HepG2 (cell line): ENCODE measurements at regions not wholly inside any gene's neighbourhood (a gene's known extent, or its start where the extent isn't known, plus 50 kb on each side); places are given as distances from the start of the nearest gene placed in this dataset.

Experiments used
- ATAC-seq: fragments of 200-7000 bp; cut with Tn5 transposase; 3 replicates; pipeline ENCODE4 v1.9.1; 2020; ENCODE audit warnings: mild to moderate bottlenecking, moderate library complexity
- BruUV-seq: library from RNA; stranded (reverse); fragments of 400-500 nt; replicated peaks from 2 replicates; lab custom pipeline; 2021; lab: Mats Ljungman, UMichigan
- CTCF ChIA-PET: fragments of 300-600 bp; formaldehyde crosslinking; extraction: SDS; loops from one replicate; lab custom pipeline; 2021; ENCODE audit warnings: low total read pairs, inconsistent platforms, low intra/inter-chr PET ratio; lab: Yijun Ruan, JAX
- POLR2A ChIA-PET: fragments of 350-600 bp; sonication (Branson Sonifier 250); formaldehyde crosslinking; loops from one replicate; lab custom pipeline; 2020; ENCODE audit warnings: antibody characterized with exemption, inconsistent platforms; lab: Yijun Ruan, JAX
- DNase-seq: peaks from one replicate; pipeline ENCODE4 v3.0.0-alpha.2; 2015; ENCODE audit warnings: low spot score
- FAIRE-seq: peaks from 3 replicates; lab custom pipeline; 2011; peaks lifted over from hg19 to GRCh38; lab: Jason Lieb, UNC
- H2AFZ ChIP-seq: one replicate; pipeline ENCODE4 v1.6.1; 2011; ENCODE audit warnings: low read length, inconsistent platforms
- H3K27ac ChIP-seq: fragments of 300-600 bp; 3 replicates; pipeline ENCODE4 v1.8.0; 2011; ENCODE audit warnings: mixed run types, mild to moderate bottlenecking, mixed read lengths, low read length, inconsistent platforms; ENCODE audit not compliant: insufficient read depth; ENCODE audit errors: extremely low read length
- H3K27me3 ChIP-seq, 2 experiments: fragments of 200-600 bp in 1 of 2; 2 replicates in 1 of 2; 3 replicates in 1 of 2; pipeline versions ENCODE4 v1.6.0 to v1.8.0; 2011; ENCODE audit warnings: low read length in 2 of 2, mild to moderate bottlenecking in 2 of 2, moderate library complexity in 2 of 2, inconsistent platforms in 1 of 2; ENCODE audit not compliant: insufficient read depth in 2 of 2, control insufficient read depth in 1 of 2
- H3K36me3 ChIP-seq, 2 experiments: fragments of 200-600 bp in 1 of 2; replicated peaks in 1 of 2; 2 replicates in 1 of 2; 3 replicates in 1 of 2; pipeline versions ENCODE4 v1.5.1 to v1.8.0; 2011; ENCODE audit warnings: low read length in 2 of 2, inconsistent platforms in 1 of 2; ENCODE audit not compliant: insufficient read depth in 2 of 2, control insufficient read depth in 1 of 2
- H3K4me1 ChIP-seq: 2 replicates; pipeline ENCODE4 v1.5.1; 2012; ENCODE audit warnings: low read length, inconsistent platforms; ENCODE audit not compliant: insufficient read depth
- H3K4me2 ChIP-seq: 2 replicates; pipeline ENCODE4 v1.6.0; 2011; ENCODE audit warnings: low read depth, low read length, inconsistent platforms
- H3K4me3 ChIP-seq, 3 experiments: fragments of 200-600 bp in 1 of 3; sonication (generic), shearing (Covaris generic) in 1 of 3; replicated peaks in 1 of 3; 2 replicates each; pipeline ENCODE4 v1.5.1; 2011 to 2016; ENCODE audit warnings: low read length in 3 of 3, inconsistent platforms in 2 of 3, low read depth in 2 of 3, mild to moderate bottlenecking in 2 of 3, control low read depth in 1 of 3, mixed read lengths in 1 of 3; ENCODE audit not compliant: insufficient read depth in 1 of 3
- H3K79me2 ChIP-seq: one replicate; pipeline ENCODE4 v1.6.1; 2011; ENCODE audit warnings: low read length, inconsistent platforms; ENCODE audit not compliant: insufficient read depth
- H3K9ac ChIP-seq: 2 replicates; pipeline ENCODE4 v1.6.0; 2011; ENCODE audit warnings: mild to moderate bottlenecking, low read depth, low read length, inconsistent platforms; ENCODE audit not compliant: insufficient read depth
- H3K9me3 ChIP-seq: 2 replicates; pipeline ENCODE4 v1.5.1; 2012; ENCODE audit warnings: mild to moderate bottlenecking, low read length
- H4K20me1 ChIP-seq: 2 replicates; pipeline ENCODE4 v1.6.0; 2011; ENCODE audit warnings: inconsistent platforms, mild to moderate bottlenecking, low read length, moderate library complexity; ENCODE audit not compliant: insufficient read depth
- ATM ChIP-seq: fragments of 450-650 bp; IDR thresholded peaks from 2 replicates; pipeline ENCODE4 v1.7.1; 2017; ENCODE audit warnings: mild to moderate bottlenecking, borderline replicate concordance
- GATAD1 ChIP-seq: IDR thresholded peaks from 2 replicates; pipeline ENCODE4 v1.6.1; 2016; ENCODE audit warnings: missing genetic modification reagents, missing compliant biosample characterization
- HOXA9 ChIP-seq: sonication (generic); formaldehyde crosslinking; IDR thresholded peaks from 2 replicates; pipeline ENCODE4 v1.8.1; 2022; ENCODE audit warnings: missing genetic modification reagents, mild to moderate bottlenecking, moderate library complexity, borderline replicate concordance
- MTERF4 ChIP-seq: sonication (generic); formaldehyde crosslinking; IDR thresholded peaks from 2 replicates; pipeline ENCODE4 v1.8.0; 2023; ENCODE audit warnings: mild to moderate bottlenecking, missing genetic modification reagents
- PTBP1 ChIP-seq: fragments of 200-400 bp; formaldehyde crosslinking; IDR thresholded peaks from 2 replicates; pipeline ENCODE4 v1.6.1; 2018; ENCODE audit warnings: low read length, low read depth; ENCODE audit not compliant: poor library complexity, severe bottlenecking
- RAD51 ChIP-seq: fragments of 450-650 bp; IDR thresholded peaks from 2 replicates; pipeline ENCODE4 v1.6.1; 2016; ENCODE audit warnings: borderline replicate concordance
- RBFOX2 ChIP-seq: fragments of 200-400 bp; formaldehyde crosslinking; IDR thresholded peaks from 2 replicates; pipeline ENCODE4 v1.6.1; 2017; ENCODE audit warnings: low read depth, mild to moderate bottlenecking, low read length
- SALL1 ChIP-seq: sonication (generic); formaldehyde crosslinking; IDR thresholded peaks from 2 replicates; pipeline ENCODE4 v1.8.0; 2022; ENCODE audit warnings: mild to moderate bottlenecking, missing genetic modification reagents
- SIN3A ChIP-seq: IDR thresholded peaks from 2 replicates; pipeline ENCODE4 v1.6.1; 2011; ENCODE audit warnings: low read depth, mild to moderate bottlenecking, control low read depth, low read length, borderline replicate concordance
- SNAPC5 ChIP-seq: sonication (generic); formaldehyde crosslinking; IDR thresholded peaks from 2 replicates; pipeline ENCODE4 v1.8.1; 2023; ENCODE audit warnings: mild to moderate bottlenecking, missing genetic modification reagents, borderline replicate concordance
- ZC3H13 ChIP-seq: sonication (generic); formaldehyde crosslinking; IDR thresholded peaks from 2 replicates; pipeline ENCODE4 v1.8.1; 2023; ENCODE audit warnings: mild to moderate bottlenecking, missing genetic modification reagents, moderate library complexity
- ZNF282 ChIP-seq: fragments of 450-650 bp; IDR thresholded peaks from 2 replicates; pipeline ENCODE4 v1.6.1; 2018; ENCODE audit not compliant: partially characterized antibody
- ZNF33B ChIP-seq: sonication (generic); formaldehyde crosslinking; IDR thresholded peaks from 2 replicates; pipeline ENCODE4 v1.5.1; 2020; ENCODE audit warnings: mild to moderate bottlenecking, missing genetic modification reagents
- ZNF569 ChIP-seq: sonication (generic); formaldehyde crosslinking; IDR thresholded peaks from 2 replicates; pipeline ENCODE4 v1.5.0; 2020; ENCODE audit warnings: mild to moderate bottlenecking, missing genetic modification reagents, moderate library complexity, borderline replicate concordance
- ZNF574 ChIP-seq: sonication (generic); formaldehyde crosslinking; IDR thresholded peaks from 2 replicates; pipeline ENCODE4 v1.4.0; 2020; ENCODE audit warnings: missing genetic modification reagents
- ZNF607 ChIP-seq: sonication (generic); formaldehyde crosslinking; IDR thresholded peaks from 2 replicates; pipeline ENCODE4 v1.5.1; 2020; ENCODE audit warnings: missing genetic modification reagents, mild to moderate bottlenecking, borderline replicate concordance
- ZNF616 ChIP-seq: sonication (generic); formaldehyde crosslinking; IDR thresholded peaks from 2 replicates; pipeline ENCODE4 v1.5.0; 2020; ENCODE audit warnings: low read depth, mild to moderate bottlenecking, missing genetic modification reagents
- ZNF639 ChIP-seq: conservative IDR thresholded peaks from 2 replicates; pipeline ENCODE4 v1.6.1; 2018; ENCODE audit warnings: missing genetic modification reagents
- ZNF704 ChIP-seq: sonication (generic); formaldehyde crosslinking; IDR thresholded peaks from 2 replicates; pipeline ENCODE4 v1.8.1; 2023; ENCODE audit warnings: mild to moderate bottlenecking, inconsistent platforms, moderate library complexity, missing genetic modification reagents, borderline replicate concordance
- WGBS: methylation state at CpG from one replicate; pipeline ENCODE4 v1.1.6; 2017; ENCODE audit warnings: low lambda C conversion rate; 5-methylcytosine and 5-hydroxymethylcytosine counted together
- in situ Hi-C: cut with HindIII; loops from 2 replicates; pipeline ENCODE4 v1.10.0; 2017; ENCODE audit warnings: low pct_unique_long_range_greater_than_20kb; ENCODE audit not compliant: extremely low pct_ligation_motif_present
- intact Hi-C: fragments of 100-400 bp; cut with micrococcal nuclease; formaldehyde crosslinking; loops from one replicate; pipeline ENCODE4 v1.10.0; 2022; ENCODE audit not compliant: unreplicated experiment

GRCh38 chr4:17301266-17301665 is 210.6 kb downstream of the QDPR start:
- Histone ChIP-seq H2AFZ (no peak overlapping the region), H3K4me1 (no peaks in the 10 kb centered on the region), H3K4me2 (no peak overlapping the region), H4K20me1 (no peaks in the 10 kb centered on the region), H3K9ac (no peak overlapping the region), H3K27me3 (no peaks in the 10 kb centered on the region), H3K9me3 (no peaks in the 10 kb centered on the region), H3K79me2 (no peaks in the 10 kb centered on the region), H3K27ac (no peak overlapping the region), H3K36me3 (no peaks in the 10 kb centered on the region), H3K4me3 (no peak overlapping the region)
- no TSS peak for BruUV-seq
- intact Hi-C loops: no loop called here
- 0% methylated on average over 1 of the region's 1 CpG for WGBS
- ChIA-PET POLR2A (no interaction called here), CTCF (no interaction called here)
- no peak for ATAC-seq
- no peak for DNase-seq
- in situ Hi-C loops: no loop called here
- TF ChIP-seq SNAPC5 (CRISPR knock-in tag) (no peak), HOXA9 (CRISPR knock-in tag) (no peak), ATM (no peak), SIN3A (no peak), ZNF282 (no peak), MTERF4 (CRISPR knock-in tag) (no peak), PTBP1 (no peak), ZC3H13 (CRISPR knock-in tag) (no peak), ZNF574 (no peak), ZNF33B (CRISPR knock-in tag) (no peak), GATAD1 (CRISPR knock-in tag) (no peak), RAD51 (no peak), ZNF704 (CRISPR knock-in tag) (no peak), ZNF616 (no peak), ZNF569 (CRISPR knock-in tag) (no peak), RBFOX2 (no peak), ZNF639 (CRISPR knock-in tag) (no peak), SALL1 (no peak), ZNF607 (CRISPR knock-in tag) (no peak)
- FAIRE-seq: no peak
